ENCODE measurements at regions not wholly inside any gene's neighbourhood (a gene's known extent, or its start where the extent isn't known, plus 50 kb on each side); places are given as distances from the start of the nearest gene placed in this dataset.
"Not testable (repeated sequence)": the region's sequence is repeated elsewhere in the genome, so short reads cannot be mapped to it uniquely, and the experiment has no call there.

GRCh38 chr6:115221198-115221597 lies 839.5 kb downstream of the FRK start:
- DNase-seq (ENCODE audit: low read depth): no peak

GRCh38 chr6:115220551-115221159 lies 840.0 kb downstream of the FRK start:
- DNase-seq (ENCODE audit: low read depth): no peak

GRCh38 chr6:115219645-115220044 lies 841.0 kb downstream of the FRK start:
- no peak for DNase-seq (ENCODE audit: low read depth)

- DNase-seq (ENCODE audit: low read depth): no peak
These were observed 843.9 kb downstream of the FRK start for GRCh38 chr6:115216835-115217234.

- no peak for DNase-seq (ENCODE audit: low read depth)
These were observed 846.4 kb downstream of the FRK start for GRCh38 chr6:115214283-115214682.

- no peak for DNase-seq (ENCODE audit: low read depth)
These were observed 857.3 kb downstream of the FRK start for GRCh38 chr6:115203381-115203780.

- DNase-seq (ENCODE audit: low read depth): no peak
These were observed 852.3 kb upstream of the HS3ST5 start for GRCh38 chr6:115194981-115195638.

- no peak for DNase-seq (ENCODE audit: low read depth)
These were observed 849.2 kb upstream of the HS3ST5 start for GRCh38 chr6:115191989-115192388.

- no peak for DNase-seq (ENCODE audit: low read depth)
These were observed 847.7 kb upstream of the HS3ST5 start for GRCh38 chr6:115190534-115190933.

- DNase-seq (ENCODE audit: low read depth): not testable (repeated sequence)
These were observed 832.6 kb upstream of the HS3ST5 start for GRCh38 chr6:115175456-115175855.

GRCh38 chr6:115165912-115166311 lies 823.1 kb upstream of the HS3ST5 start:
- DNase-seq (ENCODE audit: low read depth): not testable (repeated sequence)

- no peak for DNase-seq (ENCODE audit: low read depth)
These were observed 816.9 kb upstream of the HS3ST5 start for GRCh38 chr6:115159733-115160132.

- no peak for DNase-seq (ENCODE audit: low read depth)
These were observed 795.1 kb upstream of the HS3ST5 start for GRCh38 chr6:115137910-115138309.

GRCh38 chr6:115133790-115134189 lies 791.0 kb upstream of the HS3ST5 start:
- DNase-seq (ENCODE audit: low read depth): no peak

- DNase-seq (ENCODE audit: low read depth): no peak
These were observed 789.1 kb upstream of the HS3ST5 start for GRCh38 chr6:115131709-115132490.

- DNase-seq (ENCODE audit: low read depth): not testable (repeated sequence)
These were observed 778.7 kb upstream of the HS3ST5 start for GRCh38 chr6:115121513-115121912.

- no peak for DNase-seq (ENCODE audit: low read depth)
These were observed 777.6 kb upstream of the HS3ST5 start for GRCh38 chr6:115120391-115120790.

GRCh38 chr6:115091461-115091860 lies 748.6 kb upstream of the HS3ST5 start:
- DNase-seq (ENCODE audit: low read depth): peak; percentile 20

- DNase-seq (ENCODE audit: low read depth): no peak
These were observed 735.7 kb upstream of the HS3ST5 start for GRCh38 chr6:115078555-115078954.

- DNase-seq (ENCODE audit: low read depth): no peak
These were observed 729.1 kb upstream of the HS3ST5 start for GRCh38 chr6:115071962-115072361.

GRCh38 chr6:115067690-115068447 lies 725.0 kb upstream of the HS3ST5 start:
- no peak for DNase-seq (ENCODE audit: low read depth)

- DNase-seq (ENCODE audit: low read depth): no peak
These were observed 721.9 kb upstream of the HS3ST5 start for GRCh38 chr6:115064680-115065079.
